H9 (cell line): ENCODE measurements at regions not wholly inside any gene's neighbourhood (a gene's known extent, or its start where the extent isn't known, plus 50 kb on each side); places are given as distances from the start of the nearest gene placed in this dataset.

Source experiments
- DNase-seq: peaks from one replicate; pipeline ENCODE4 v3.0.0-alpha.2; 2017
- H2AFZ ChIP-seq: one replicate; pipeline ENCODE4 v1.6.1; 2013; ENCODE audit warnings: mild to moderate bottlenecking, low read length, control low read depth, moderate library complexity
- H2AK5ac ChIP-seq: 2 replicates; pipeline ENCODE4 v1.6.1; 2013; ENCODE audit warnings: low read length, control low read depth, mixed read lengths; ENCODE audit not compliant: insufficient read length
- H2BK120ac ChIP-seq: one replicate; pipeline ENCODE4 v1.6.1; 2013; ENCODE audit warnings: low read depth, mild to moderate bottlenecking, low read length, control low read depth, inconsistent platforms; ENCODE audit not compliant: poor library complexity, severe bottlenecking
- H2BK12ac ChIP-seq: 2 replicates; pipeline ENCODE4 v1.6.1; 2013; ENCODE audit warnings: low read length, control low read depth, mixed read lengths, low read depth; ENCODE audit not compliant: insufficient read length
- H2BK15ac ChIP-seq: 2 replicates; pipeline ENCODE4 v1.6.1; 2013; ENCODE audit warnings: low read depth, low read length, control low read depth
- H2BK20ac ChIP-seq: one replicate; pipeline ENCODE4 v1.6.1; 2013; ENCODE audit warnings: low read depth, mild to moderate bottlenecking, low read length, control low read depth, inconsistent platforms; ENCODE audit not compliant: poor library complexity, severe bottlenecking
- H2BK5ac ChIP-seq: 2 replicates; pipeline ENCODE4 v1.6.1; 2013; ENCODE audit warnings: low read length, control low read depth, mixed read lengths; ENCODE audit not compliant: insufficient read length
- H3K14ac ChIP-seq: 2 replicates; pipeline ENCODE4 v1.6.1; 2013; ENCODE audit warnings: low read length, control low read depth; ENCODE audit not compliant: insufficient read depth
- H3K18ac ChIP-seq: 2 replicates; pipeline ENCODE4 v1.6.1; 2013; ENCODE audit warnings: low read depth, mild to moderate bottlenecking, mixed read lengths, low read length, control low read depth; ENCODE audit not compliant: insufficient read length
- H3K23ac ChIP-seq: 2 replicates; pipeline ENCODE4 v1.6.1; 2013; ENCODE audit warnings: low read length, control low read depth, mixed read lengths, low read depth; ENCODE audit not compliant: insufficient read length
- H3K23me2 ChIP-seq: 2 replicates; pipeline ENCODE4 v1.6.1; 2013; ENCODE audit warnings: low read depth, mild to moderate bottlenecking, mixed read lengths, low read length, control low read depth; ENCODE audit not compliant: insufficient read length, poor library complexity, severe bottlenecking
- H3K27ac ChIP-seq: 2 replicates; pipeline ENCODE4 v1.5.1; 2013; ENCODE audit warnings: low read length, control low read depth, mixed read lengths, low read depth; ENCODE audit not compliant: insufficient read length
- H3K27me3 ChIP-seq: 2 replicates; pipeline ENCODE4 v1.6.1; 2013; ENCODE audit warnings: low read length, control low read depth, inconsistent platforms; ENCODE audit not compliant: insufficient read depth
- H3K4ac ChIP-seq: 2 replicates; pipeline ENCODE4 v1.6.1; 2013; ENCODE audit warnings: low read depth, mild to moderate bottlenecking, control low read depth, inconsistent platforms, low read length, moderate library complexity
- H3K4me1 ChIP-seq: 2 replicates; pipeline ENCODE4 v1.6.1; 2013; ENCODE audit warnings: low read length, control low read depth, inconsistent platforms; ENCODE audit not compliant: insufficient read depth
- H3K4me2 ChIP-seq: 2 replicates; pipeline ENCODE4 v1.6.1; 2013; ENCODE audit warnings: low read length, control low read depth, mixed read lengths; ENCODE audit not compliant: insufficient read length, insufficient read depth
- H3K56ac ChIP-seq: 2 replicates; pipeline ENCODE4 v1.6.1; 2013; ENCODE audit warnings: low read depth, mild to moderate bottlenecking, mixed read lengths, low read length, control low read depth; ENCODE audit not compliant: insufficient read length
- H3K79me1 ChIP-seq: 2 replicates; pipeline ENCODE4 v1.6.1; 2013; ENCODE audit warnings: low read depth, mild to moderate bottlenecking, moderate library complexity, low read length, control low read depth, inconsistent platforms; ENCODE audit not compliant: insufficient read depth, poor library complexity, severe bottlenecking
- H3K79me2 ChIP-seq: 2 replicates; pipeline ENCODE4 v1.6.1; 2013; ENCODE audit warnings: low read length, control low read depth, inconsistent platforms; ENCODE audit not compliant: insufficient read depth
- H3K9ac ChIP-seq: 2 replicates; pipeline ENCODE4 v1.6.1; 2013; ENCODE audit warnings: low read length, control low read depth, mixed read lengths; ENCODE audit not compliant: insufficient read length; ENCODE audit errors: extremely low read depth
- H3K9me3 ChIP-seq: one replicate; pipeline ENCODE4 v1.6.1; 2013; ENCODE audit warnings: low read depth, low read length, inconsistent platforms; ENCODE audit not compliant: control insufficient read depth
- H3T11ph ChIP-seq: one replicate; pipeline ENCODE4 v1.6.1; 2013; ENCODE audit warnings: mild to moderate bottlenecking, low read length, control low read depth, inconsistent platforms
- H4K20me1 ChIP-seq: one replicate; pipeline ENCODE4 v1.6.1; 2013; ENCODE audit not compliant: control insufficient read depth, insufficient read length, insufficient read depth
- H4K5ac ChIP-seq: 2 replicates; pipeline ENCODE4 v1.6.1; 2013; ENCODE audit warnings: low read depth, mild to moderate bottlenecking, mixed read lengths, low read length, control low read depth; ENCODE audit not compliant: insufficient read length
- H4K8ac ChIP-seq: replicated peaks from 2 replicates; pipeline ENCODE4 v1.6.1; 2013; ENCODE audit warnings: low read length, control low read depth, mixed read lengths, low read depth; ENCODE audit not compliant: insufficient read length
- H4K91ac ChIP-seq: 2 replicates; pipeline ENCODE4 v1.6.1; 2013; ENCODE audit warnings: low read depth, mild to moderate bottlenecking, moderate library complexity, mixed read lengths, low read length, control low read depth; ENCODE audit not compliant: insufficient read length
- H3K27ac Mint-ChIP-seq, 3 experiments: 2 replicates in 2 of 3; 3 replicates in 1 of 3; pipeline ENCODE4 v1.8.0; 2020 to 2021; ENCODE audit warnings: mixed read lengths in 3 of 3, mild to moderate bottlenecking in 1 of 3, moderate library complexity in 1 of 3
- H3K27me3 Mint-ChIP-seq: 2 replicates; pipeline ENCODE4 v1.8.0; 2021; ENCODE audit warnings: low read depth, mild to moderate bottlenecking, moderate library complexity, mixed read lengths
- H3K36me3 Mint-ChIP-seq, 3 experiments: 2 replicates in 2 of 3; 3 replicates in 1 of 3; pipeline ENCODE4 v1.8.0; 2020 to 2021; ENCODE audit warnings: low read depth in 3 of 3, mixed read lengths in 3 of 3; ENCODE audit not compliant: insufficient read depth in 1 of 3
- H3K4me1 Mint-ChIP-seq, 2 experiments: 2 replicates each; pipeline ENCODE4 v1.8.0; 2020; ENCODE audit warnings: mixed read lengths in 2 of 2
- H3K4me3 Mint-ChIP-seq, 2 experiments: 2 replicates in 1 of 2; 3 replicates in 1 of 2; pipeline ENCODE4 v1.8.0; 2020 to 2021; ENCODE audit warnings: mild to moderate bottlenecking in 2 of 2, mixed read lengths in 2 of 2, moderate library complexity in 1 of 2
- H3K9me3 Mint-ChIP-seq, 2 experiments: 2 replicates in 1 of 2; 3 replicates in 1 of 2; pipeline ENCODE4 v1.8.0; 2020; ENCODE audit warnings: mild to moderate bottlenecking in 2 of 2, mixed read lengths in 2 of 2, moderate library complexity in 1 of 2
- CTCF ChIP-seq: fragments of 200-600 bp; sonication (generic); conservative IDR thresholded peaks from 3 replicates; pipeline ENCODE4 v1.8.0; 2021; ENCODE audit warnings: antibody characterized with exemption, mild to moderate bottlenecking
- WGBS: extraction: QIAGEN DNeasy Blood & Tissue Kit; methylation state at CpG from one replicate; pipeline ENCODE4 v1.1.7; 2013; ENCODE audit warnings: missing lambda C conversion rate, low lambda C conversion rate, mixed read lengths; ENCODE audit not compliant: insufficient read length; ENCODE audit errors: extremely low coverage; 5-methylcytosine and 5-hydroxymethylcytosine counted together

GRCh38 chr11:128135451-128135850 lies 451.9 kb downstream of the ETS1 start:
- H3K14ac ChIP-seq: no peak overlapping the region; the same call in 1 of the 2 replicates
- H4K20me1 ChIP-seq: no peaks in the 10 kb centered on the region
- no peak for TF ChIP-seq CTCF
- no peak overlapping the region for H2AFZ ChIP-seq
- H2BK120ac ChIP-seq: no peak overlapping the region
- peaks cover 30 to 33% of the 10 kb centered on the region in 2 experiments for H3K4me1 Mint-ChIP-seq
- peaks cover 12 to 28% (median 12%) of the 10 kb centered on the region in 3 experiments for H3K36me3 Mint-ChIP-seq
- H3K27ac Mint-ChIP-seq: peak overlapping the region; percentile 60 to 75 (median 71); a peak in 4 of 7 replicates
- H3K79me1 ChIP-seq: no peaks in the 10 kb centered on the region
- H3K18ac ChIP-seq: no peak overlapping the region
- H4K5ac ChIP-seq: no peak overlapping the region
- H3K4me1 ChIP-seq: 0 out of 2 replicates have a peak, but pooled peaks cover 2% of the 10 kb centered on the region
- no CpG with 5 or more reads among the region's 2 CpGs for WGBS
- H4K8ac ChIP-seq: no peak overlapping the region
- no peak overlapping the region for H2BK12ac ChIP-seq
- no peak for DNase-seq
- no peak overlapping the region for H2BK15ac ChIP-seq
- H3K27ac ChIP-seq: no peak overlapping the region
- H2AK5ac ChIP-seq: no peak overlapping the region
- no peaks in the 10 kb centered on the region for H3K27me3 ChIP-seq
- H3K4me3 Mint-ChIP-seq: no peak overlapping the region
- H3T11ph ChIP-seq: no peak overlapping the region
- H3K9ac ChIP-seq: no peak overlapping the region
- no peaks in the 10 kb centered on the region for H3K79me2 ChIP-seq
- no peak overlapping the region for H2BK20ac ChIP-seq
- H3K9me3 ChIP-seq: no peaks in the 10 kb centered on the region
- H3K9me3 Mint-ChIP-seq: peaks cover 24 to 28% of the 10 kb centered on the region in 2 experiments
- H3K27me3 Mint-ChIP-seq: no peaks in the 10 kb centered on the region; the same call in 1 of the 2 replicates
- no peak overlapping the region for H4K91ac ChIP-seq
- H3K23ac ChIP-seq: no peak overlapping the region
- H2BK5ac ChIP-seq: no peak overlapping the region
- H3K4ac ChIP-seq: no peak overlapping the region
- no peak overlapping the region for H3K56ac ChIP-seq
- H3K4me2 ChIP-seq: no peak overlapping the region
- no peaks in the 10 kb centered on the region for H3K23me2 ChIP-seq
